HCT116 (cell line): ENCODE measurements at regions not wholly inside any gene's neighbourhood (a gene's known extent, or its start where the extent isn't known, plus 50 kb on each side); places are given as distances from the start of the nearest gene placed in this dataset.

Experiments used
- ATAC-seq: fragments of 200-7000 bp; cut with Tn5 transposase; 2 replicates; pipeline ENCODE4 v1.9.1; 2020; ENCODE audit warnings: mild to moderate bottlenecking, moderate library complexity
- BruUV-seq: library from RNA; stranded (reverse); fragments of 400-500 nt; replicated peaks from 2 replicates; lab custom pipeline; 2021; lab: Mats Ljungman, UMichigan
- CTCF ChIA-PET: fragments of 300-600 bp; sonication (Branson Sonifier 250); formaldehyde crosslinking; loops from one replicate; lab custom pipeline; 2021; ENCODE audit warnings: antibody characterized with exemption; lab: Charles Lee
- POLR2A ChIA-PET: fragments of 300-600, 350-600 bp; sonication (Branson Sonifier 250); formaldehyde crosslinking; loops from one replicate; lab custom pipeline; 2021; ENCODE audit warnings: antibody characterized with exemption; lab: Charles Lee
- RAD21 ChIA-PET, 2 experiments: fragments of 300-600 bp; sonication (Branson Sonifier 250); formaldehyde crosslinking; loops; one replicate each; lab custom pipeline; 2023; ENCODE audit warnings: low total read pairs in 2 of 2; ENCODE audit not compliant: uncharacterized antibody in 2 of 2, unreplicated experiment in 2 of 2, low non-redundant PET in 1 of 2; lab: Charles Lee
- DNase-seq: peaks from one replicate; pipeline ENCODE4 v3.0.0-alpha.2; 2010; ENCODE audit warnings: low read depth, low spot score
- H2AFZ ChIP-seq: fragments of 200-600 bp; shearing (Covaris generic), sonication (generic); 2 replicates; pipeline ENCODE4 v1.6.1; 2017; ENCODE audit warnings: low read depth, mixed run types, mixed read lengths, antibody characterized with exemption, low read length; ENCODE audit not compliant: poor library complexity, severe bottlenecking
- H3K27ac ChIP-seq: 2 replicates; pipeline ENCODE4 v1.5.1; 2012; ENCODE audit warnings: low read depth, low read length
- H3K27me3 ChIP-seq: fragments of 200-600 bp; sonication (generic); 2 replicates; pipeline ENCODE4 v1.6.1; 2016; ENCODE audit warnings: mixed run types, low read length, mixed read lengths; ENCODE audit not compliant: insufficient read depth
- H3K36me3 ChIP-seq, 2 experiments: fragments of 200-500 bp in 1 of 2; fragments of 200-600 bp in 1 of 2; sonication (Bioruptor generic) in 1 of 2; sonication (generic) in 1 of 2; 2 replicates each; pipeline versions ENCODE4 v1.5.1 to v1.6.1; 2014 to 2016; ENCODE audit warnings: low read length in 2 of 2, inconsistent platforms in 1 of 2, mixed read lengths in 1 of 2, mixed run types in 1 of 2; ENCODE audit not compliant: insufficient read depth in 2 of 2, control insufficient read depth in 1 of 2
- H3K4me1 ChIP-seq, 2 experiments: fragments of 200-600 bp in 1 of 2; sonication (generic) in 1 of 2; 2 replicates each; pipeline versions ENCODE4 v1.5.1 to v1.6.1; 2012 to 2017; ENCODE audit warnings: low read length in 2 of 2, inconsistent platforms in 1 of 2, mild to moderate bottlenecking in 1 of 2, mixed read lengths in 1 of 2, mixed run types in 1 of 2, moderate library complexity in 1 of 2; ENCODE audit not compliant: insufficient read depth in 2 of 2, control insufficient read depth in 1 of 2
- H3K4me2 ChIP-seq: fragments of 200-600 bp; sonication (generic); 2 replicates; pipeline ENCODE4 v1.6.1; 2017; ENCODE audit warnings: mixed run types, low read length, mixed read lengths
- H3K4me3 ChIP-seq, 2 experiments: fragments of 200-600 bp in 1 of 2; sonication (generic) in 1 of 2; replicated peaks in 1 of 2; 2 replicates each; pipeline ENCODE4 v1.5.1; 2011 to 2016; ENCODE audit warnings: low read length in 2 of 2, control low read depth in 1 of 2, low read depth in 1 of 2, mild to moderate bottlenecking in 1 of 2, mixed read lengths in 1 of 2, mixed run types in 1 of 2
- H3K79me2 ChIP-seq: fragments of 200-600 bp; sonication (generic); 2 replicates; pipeline ENCODE4 v1.6.1; 2017; ENCODE audit warnings: mild to moderate bottlenecking, mixed run types, low read length, moderate library complexity, mixed read lengths; ENCODE audit not compliant: insufficient read depth
- H3K9ac ChIP-seq: fragments of 200-600 bp; sonication (generic); 2 replicates; pipeline ENCODE4 v1.6.1; 2016; ENCODE audit warnings: low read length, mixed read lengths
- H3K9me2 ChIP-seq: fragments of 200-600 bp; sonication (generic), shearing (Covaris generic); 2 replicates; pipeline ENCODE4 v1.6.1; 2017; ENCODE audit warnings: mixed run types, mild to moderate bottlenecking, moderate library complexity; ENCODE audit not compliant: insufficient read depth
- H3K9me3 ChIP-seq, 2 experiments: fragments of 200-500 bp in 1 of 2; fragments of 200-600 bp in 1 of 2; sonication (Bioruptor generic) in 1 of 2; sonication (generic) in 1 of 2; 2 replicates each; pipeline ENCODE4 v1.6.1; 2014 to 2017; ENCODE audit warnings: low read length in 2 of 2, mixed read lengths in 2 of 2, inconsistent platforms in 1 of 2, low read depth in 1 of 2, mild to moderate bottlenecking in 1 of 2, mixed run types in 1 of 2, moderate library complexity in 1 of 2; ENCODE audit not compliant: control insufficient read depth in 1 of 2, insufficient read depth in 1 of 2
- H4K20me1 ChIP-seq: fragments of 200-600 bp; sonication (generic), shearing (Covaris generic); 2 replicates; pipeline ENCODE4 v1.6.1; 2017; ENCODE audit warnings: mixed run types, mild to moderate bottlenecking, moderate library complexity; ENCODE audit not compliant: insufficient read depth
- ATF3 ChIP-seq: IDR thresholded peaks from 2 replicates; pipeline ENCODE4 v1.6.1; 2012
- CTCF ChIP-seq, 3 experiments: fragments of 200-600 bp in 1 of 3; sonication (generic) in 1 of 3; IDR thresholded peaks in 2 of 3; conservative IDR thresholded peaks in 1 of 3; 2 replicates each; pipeline ENCODE4 v1.5.1; 2012 to 2017; ENCODE audit warnings: low read depth in 2 of 3, low read length in 2 of 3, antibody characterized with exemption in 1 of 3, borderline replicate concordance in 1 of 3, control low read depth in 1 of 3, mild to moderate bottlenecking in 1 of 3, mixed read lengths in 1 of 3, mixed run types in 1 of 3, moderate library complexity in 1 of 3; ENCODE audit not compliant: insufficient read depth in 1 of 3
- ELF1 ChIP-seq: IDR thresholded peaks from 2 replicates; pipeline ENCODE4 v1.6.1; 2012; ENCODE audit warnings: low read depth, borderline replicate concordance
- EZH2phosphoT487 ChIP-seq: fragments of 200-600 bp; IDR thresholded peaks from 2 replicates; pipeline ENCODE4 v1.6.1; 2018; ENCODE audit warnings: antibody characterized with exemption, borderline replicate concordance
- FOSL1 ChIP-seq: IDR thresholded peaks from 2 replicates; pipeline ENCODE4 v1.6.1; 2012; ENCODE audit warnings: low read depth
- POLR2AphosphoS5 ChIP-seq: IDR thresholded peaks from 2 replicates; pipeline ENCODE4 v1.6.1; 2011; ENCODE audit warnings: mild to moderate bottlenecking, low read depth, low read length, moderate library complexity
- RAD21 ChIP-seq: IDR thresholded peaks from 2 replicates; pipeline ENCODE4 v1.6.1; 2012; ENCODE audit warnings: low read depth, mild to moderate bottlenecking
- REST ChIP-seq: IDR thresholded peaks from 2 replicates; pipeline ENCODE4 v1.6.1; 2012; ENCODE audit warnings: low read depth
- SP1 ChIP-seq: IDR thresholded peaks from 2 replicates; pipeline ENCODE4 v1.6.1; 2012; ENCODE audit warnings: low read depth
- SRF ChIP-seq: IDR thresholded peaks from 2 replicates; pipeline ENCODE4 v1.6.1; 2012; ENCODE audit warnings: low read depth
- intact Hi-C: fragments of 100-400 bp; cut with micrococcal nuclease; formaldehyde crosslinking; loops from 2 replicates; pipeline ENCODE4 v1.10.0; 2022

- no peak for TF ChIP-seq REST
- no peak for TF ChIP-seq SP1
- no peak for TF ChIP-seq FOSL1
- no peak for TF ChIP-seq POLR2AphosphoS5
- no peak for TF ChIP-seq ATF3
- no peak for TF ChIP-seq RAD21
- TF ChIP-seq CTCF (IDR thresholded peaks at IDR 0.05 in 2 of 3, conservative IDR thresholded peaks at IDR 0.05 in 1 of 3; ENCODE audit: borderline replicate concordance in 1 of 3, insufficient read depth in 1 of 3, low read depth in 2 of 3, low read length in 2 of 3): no peak
Measured at GRCh38 chrX:82748906-82749505, 759.1 kb upstream of the POU3F4 start (continued).

GRCh38 chrX:82756272-82756671 lies 751.8 kb upstream of the POU3F4 start:
- Histone ChIP-seq H3K4me3 (no peak overlapping the region), H3K36me3 (no peaks in the 10 kb centered on the region), H3K27me3 (no peaks in the 10 kb centered on the region), H3K4me2 (no peak overlapping the region), H3K27ac (no peak overlapping the region), H4K20me1 (no peaks in the 10 kb centered on the region), H3K9me2 (no peaks in the 10 kb centered on the region), H3K9ac (no peak overlapping the region), H3K79me2 (no peaks in the 10 kb centered on the region), H3K9me3 (no peaks in the 10 kb centered on the region), H3K4me1 (no peaks in the 10 kb centered on the region), H2AFZ (no peak overlapping the region)
- no peak for TF ChIP-seq EZH2phosphoT487
- no peak for TF ChIP-seq ELF1
- no peak for TF ChIP-seq SRF
- ChIA-PET RAD21 (no interaction called here), CTCF (no interaction called here), POLR2A (no interaction called here)
- no peak for ATAC-seq
- intact Hi-C loops: no loop called here
- no TSS peak for BruUV-seq
- no peak for DNase-seq
